ENCODE measurements at regions not wholly inside any gene's neighbourhood (a gene's known extent, or its start where the extent isn't known, plus 50 kb on each side); places are given as distances from the start of the nearest gene placed in this dataset.

GRCh38 chr7:16015981-16016380 is 329.5 kb upstream of the MEOX2 start:
- Histone ChIP-seq H3K36me3 (no peaks in the 10 kb centered on the region), H3K4me3 (no peak overlapping the region), H3K27ac (no peak overlapping the region), H3K27me3 (no peaks in the 10 kb centered on the region), H3K4me1 (ENCODE audit: low read depth) (no peaks in the 10 kb centered on the region), H3K9me3 (ENCODE audit: low read depth) (no peaks in the 10 kb centered on the region)
- no peak for DNase-seq (ENCODE audit: low read depth in 1 of 2, low spot score in 1 of 2)
- no peak for TF ChIP-seq CTCF (IDR thresholded peaks at IDR 0.05; ENCODE audit: low read depth, low read length)

GRCh38 chr7:16014031-16014430 is 327.5 kb upstream of the MEOX2 start:
- Histone ChIP-seq H3K36me3 (no peaks in the 10 kb centered on the region), H3K27ac (no peak overlapping the region), H3K27me3 (no peaks in the 10 kb centered on the region), H3K9me3 (ENCODE audit: low read depth) (no peaks in the 10 kb centered on the region), H3K4me1 (ENCODE audit: low read depth) (no peaks in the 10 kb centered on the region), H3K4me3 (no peak overlapping the region)
- no peak for TF ChIP-seq CTCF (IDR thresholded peaks at IDR 0.05; ENCODE audit: low read depth, low read length)
- DNase-seq (ENCODE audit: low read depth in 1 of 2, low spot score in 1 of 2) = no peak

- Histone ChIP-seq H3K27me3 (no peaks in the 10 kb centered on the region), H3K9me3 (ENCODE audit: low read depth) (no peaks in the 10 kb centered on the region), H3K4me1 (ENCODE audit: low read depth) (no peaks in the 10 kb centered on the region), H3K4me3 (no peak overlapping the region), H3K27ac (no peak overlapping the region), H3K36me3 (no peaks in the 10 kb centered on the region)
- DNase-seq (ENCODE audit: low read depth in 1 of 2, low spot score in 1 of 2) = no peak
- TF ChIP-seq CTCF (IDR thresholded peaks at IDR 0.05; ENCODE audit: low read depth, low read length) = no peak
Observed at GRCh38 chr7:16007911-16008310, 321.4 kb upstream of the MEOX2 start.

GRCh38 chr7:16004702-16005101 is 318.2 kb upstream of the MEOX2 start:
- Histone ChIP-seq H3K36me3 (no peaks in the 10 kb centered on the region), H3K9me3 (ENCODE audit: low read depth) (no peaks in the 10 kb centered on the region)
- TF ChIP-seq CTCF (IDR thresholded peaks at IDR 0.05; ENCODE audit: low read depth, low read length) = no peak

GRCh38 chr7:16001477-16001876 is 315.0 kb upstream of the MEOX2 start:
- no peak overlapping the region for H3K4me3 ChIP-seq
- no peak for TF ChIP-seq CTCF (IDR thresholded peaks at IDR 0.05; ENCODE audit: low read depth, low read length)
- no peak for DNase-seq (ENCODE audit: low read depth in 1 of 2, low spot score in 1 of 2)
- no peaks in the 10 kb centered on the region for H3K36me3 ChIP-seq
- H3K27me3 ChIP-seq = no peaks in the 10 kb centered on the region
- H3K4me1 ChIP-seq (ENCODE audit: low read depth) = no peaks in the 10 kb centered on the region
- H3K9me3 ChIP-seq (ENCODE audit: low read depth) = no peaks in the 10 kb centered on the region
- H3K27ac ChIP-seq = no peak overlapping the region

More at GRCh38 chr7:16004702-16005101, 318.2 kb upstream of the MEOX2 start:
- Histone ChIP-seq H3K27me3 (no peaks in the 10 kb centered on the region), H3K4me3 (no peak overlapping the region), H3K27ac (no peak overlapping the region), H3K4me1 (ENCODE audit: low read depth) (no peaks in the 10 kb centered on the region)
- DNase-seq (ENCODE audit: low read depth in 1 of 2, low spot score in 1 of 2) = no peak

GRCh38 chr7:15998617-15999016 is 312.1 kb upstream of the MEOX2 start:
- no peaks in the 10 kb centered on the region for H3K4me1 ChIP-seq (ENCODE audit: low read depth)
- H3K27ac ChIP-seq = no peak overlapping the region
- no peak overlapping the region for H3K4me3 ChIP-seq
- H3K27me3 ChIP-seq = no peaks in the 10 kb centered on the region
- no peaks in the 10 kb centered on the region for H3K9me3 ChIP-seq (ENCODE audit: low read depth)
- TF ChIP-seq CTCF (IDR thresholded peaks at IDR 0.05; ENCODE audit: low read depth, low read length) = no peak
- DNase-seq (ENCODE audit: low read depth in 1 of 2, low spot score in 1 of 2) = no peak
- H3K36me3 ChIP-seq = no peaks in the 10 kb centered on the region
